GM23248 (cell line): ENCODE measurements at regions not wholly inside any gene's neighbourhood (a gene's known extent, or its start where the extent isn't known, plus 50 kb on each side); places are given as distances from the start of the nearest gene placed in this dataset.

ENCODE experiments used
- DNase-seq: peaks from one replicate; pipeline ENCODE4 v3.0.0-alpha.2; 2015
- H2AFZ ChIP-seq: fragments of 200-600 bp; sonication (generic); 2 replicates; pipeline ENCODE4 v1.6.1; 2016; ENCODE audit warnings: antibody characterized with exemption
- H3F3A ChIP-seq: fragments of 200-600 bp; sonication (generic); 2 replicates; pipeline ENCODE4 v1.6.1; 2016; ENCODE audit warnings: mild to moderate bottlenecking, antibody characterized with exemption, mixed run types; ENCODE audit not compliant: insufficient read depth
- H3K27ac ChIP-seq: fragments of 200-600 bp; sonication (generic); 2 replicates; pipeline ENCODE4 v1.5.1; 2016; ENCODE audit warnings: mild to moderate bottlenecking
- H3K27me3 ChIP-seq: fragments of 200-600 bp; sonication (generic); replicated peaks from 2 replicates; pipeline ENCODE4 v1.6.1; 2016; ENCODE audit warnings: mild to moderate bottlenecking; ENCODE audit not compliant: insufficient read depth
- H3K36me3 ChIP-seq: fragments of 200-600 bp; sonication (generic); 2 replicates; pipeline ENCODE4 v1.6.1; 2016; ENCODE audit warnings: low read depth, mild to moderate bottlenecking
- H3K4me1 ChIP-seq: fragments of 200-600 bp; sonication (generic); 2 replicates; pipeline ENCODE4 v1.6.1; 2016; ENCODE audit warnings: mild to moderate bottlenecking; ENCODE audit not compliant: insufficient read depth
- H3K4me2 ChIP-seq: fragments of 200-600 bp; sonication (generic); one replicate; pipeline ENCODE4 v1.6.1; 2016; ENCODE audit warnings: mild to moderate bottlenecking; ENCODE audit not compliant: unreplicated experiment
- H3K4me3 ChIP-seq: fragments of 200-600 bp; sonication (generic); 2 replicates; pipeline ENCODE4 v1.5.1; 2016; ENCODE audit warnings: mild to moderate bottlenecking
- H3K79me2 ChIP-seq: fragments of 200-600 bp; sonication (generic); 2 replicates; pipeline ENCODE4 v1.6.1; 2016; ENCODE audit warnings: mild to moderate bottlenecking; ENCODE audit not compliant: insufficient read depth
- H3K9ac ChIP-seq: fragments of 200-600 bp; sonication (generic); 2 replicates; pipeline ENCODE4 v1.6.1; 2016; ENCODE audit warnings: mild to moderate bottlenecking
- H3K9me2 ChIP-seq: fragments of 200-600 bp; sonication (generic); 2 replicates; pipeline ENCODE4 v1.6.1; 2016; ENCODE audit warnings: mixed run types, mild to moderate bottlenecking, moderate library complexity; ENCODE audit not compliant: insufficient read depth
- H3K9me3 ChIP-seq: fragments of 200-600 bp; sonication (generic); one replicate; pipeline ENCODE4 v1.6.1; 2017; ENCODE audit warnings: low read depth
- H4K20me1 ChIP-seq: fragments of 200-600 bp; sonication (generic); 2 replicates; pipeline ENCODE4 v1.6.0; 2016; ENCODE audit not compliant: insufficient read depth
- EZH2 ChIP-seq: fragments of 200-600 bp; sonication (generic); IDR thresholded peaks from 2 replicates; pipeline ENCODE4 v1.6.1; 2018; ENCODE audit warnings: antibody characterized with exemption, mild to moderate bottlenecking; ENCODE audit not compliant: insufficient read depth, poor library complexity, severe bottlenecking
- EZH2phosphoT487 ChIP-seq: fragments of 200-600 bp; sonication (generic); IDR thresholded peaks from 2 replicates; pipeline ENCODE4 v1.6.1; 2018; ENCODE audit warnings: antibody characterized with exemption, moderate library complexity, mild to moderate bottlenecking, low read depth; ENCODE audit not compliant: insufficient read depth
- WGBS, 2 experiments: methylation state at CpG; one replicate each; pipeline ENCODE4 v1.1.6; 2015 to 2017; ENCODE audit warnings: low lambda C conversion rate in 2 of 2, low coverage in 1 of 2; ENCODE audit errors: missing lambda C conversion rate in 2 of 2; 5-methylcytosine and 5-hydroxymethylcytosine counted together
- in situ Hi-C: fragments of 300-500 bp; cut with MboI; formaldehyde crosslinking; loops from 2 replicates; pipeline ENCODE4 v1.15.0; 2020

- H3K4me2 ChIP-seq: no peak overlapping the region
- H3K4me1 ChIP-seq: no peaks in the 10 kb centered on the region
- H4K20me1 ChIP-seq: no peaks in the 10 kb centered on the region
- 87 to 88% methylated on average over 3 of the region's 3 CpGs for WGBS, 2 experiments
- no peaks in the 10 kb centered on the region for H3F3A ChIP-seq
- in situ Hi-C loops: no loop called here
- no peaks in the 10 kb centered on the region for H3K27me3 ChIP-seq
- no peaks in the 10 kb centered on the region for H3K79me2 ChIP-seq
- no peak for DNase-seq
- TF ChIP-seq EZH2 (no peak), EZH2phosphoT487 (no peak)
- H3K9me2 ChIP-seq: no peaks in the 10 kb centered on the region
- no peaks in the 10 kb centered on the region for H3K36me3 ChIP-seq
- H3K9me3 ChIP-seq: no peaks in the 10 kb centered on the region
- no peak overlapping the region for H3K9ac ChIP-seq
- H3K4me3 ChIP-seq: no peak overlapping the region
- H2AFZ ChIP-seq: no peak overlapping the region
- H3K27ac ChIP-seq: no peak overlapping the region
Measured at GRCh38 chr2:62313449-62314227, 117.7 kb downstream of the B3GNT2 start.

- no peak overlapping the region for H3K4me2 ChIP-seq
- DNase-seq: no peak
- H3K27ac ChIP-seq: no peak overlapping the region
- H3K79me2 ChIP-seq: no peaks in the 10 kb centered on the region
- TF ChIP-seq EZH2: no peak
- TF ChIP-seq EZH2phosphoT487: no peak
- no peaks in the 10 kb centered on the region for H3F3A ChIP-seq
- H3K4me3 ChIP-seq: no peak overlapping the region
- H3K9me2 ChIP-seq: no peaks in the 10 kb centered on the region
- no peaks in the 10 kb centered on the region for H3K9me3 ChIP-seq
- H3K27me3 ChIP-seq: no peaks in the 10 kb centered on the region
- 44 to 51% methylated on average over 17 of the region's 17 CpGs for WGBS, 2 experiments
- in situ Hi-C loops: no loop called here
- H3K9ac ChIP-seq: no peak overlapping the region
- H3K36me3 ChIP-seq: no peaks in the 10 kb centered on the region
- H2AFZ ChIP-seq: no peak overlapping the region
- no peaks in the 10 kb centered on the region for H3K4me1 ChIP-seq
- no peaks in the 10 kb centered on the region for H4K20me1 ChIP-seq
Measured at GRCh38 chr2:62309465-62310091, 113.7 kb downstream of the B3GNT2 start.

GRCh38 chr2:62309081-62309464 lies 113.2 kb downstream of the B3GNT2 start:
- H3K27ac ChIP-seq: no peak overlapping the region
- H3K4me1 ChIP-seq: no peaks in the 10 kb centered on the region
- in situ Hi-C loops: no loop called here
- H3K36me3 ChIP-seq: no peaks in the 10 kb centered on the region
- TF ChIP-seq EZH2 (no peak), EZH2phosphoT487 (no peak)
- H3K27me3 ChIP-seq: no peaks in the 10 kb centered on the region
- WGBS, 2 experiments: 60 to 67% methylated on average over 1 of the region's 1 CpG
- no peaks in the 10 kb centered on the region for H4K20me1 ChIP-seq
- no peak overlapping the region for H3K4me2 ChIP-seq
- no peak overlapping the region for H3K9ac ChIP-seq
- no peak overlapping the region for H2AFZ ChIP-seq
- no peak for DNase-seq
- H3F3A ChIP-seq: no peaks in the 10 kb centered on the region
- H3K9me2 ChIP-seq: no peaks in the 10 kb centered on the region
- no peak overlapping the region for H3K4me3 ChIP-seq
- no peaks in the 10 kb centered on the region for H3K9me3 ChIP-seq
- no peaks in the 10 kb centered on the region for H3K79me2 ChIP-seq

GRCh38 chr2:62307469-62308389 lies 111.8 kb downstream of the B3GNT2 start:
- TF ChIP-seq EZH2phosphoT487 (no peak), EZH2 (no peak)
- no peak overlapping the region for H3K4me2 ChIP-seq
- no peaks in the 10 kb centered on the region for H3K79me2 ChIP-seq
- H3K4me3 ChIP-seq: no peak overlapping the region
- H3K9me2 ChIP-seq: no peaks in the 10 kb centered on the region
- H4K20me1 ChIP-seq: no peaks in the 10 kb centered on the region
- in situ Hi-C loops: no loop called here
- no peak for DNase-seq
- H3K9ac ChIP-seq: no peak overlapping the region
- H3K9me3 ChIP-seq: no peaks in the 10 kb centered on the region
- no peaks in the 10 kb centered on the region for H3F3A ChIP-seq
- WGBS, 2 experiments: 81 to 82% methylated on average over 15 of the region's 15 CpGs
- no peak overlapping the region for H2AFZ ChIP-seq
- H3K27ac ChIP-seq: no peak overlapping the region
- no peaks in the 10 kb centered on the region for H3K4me1 ChIP-seq
- H3K36me3 ChIP-seq: no peaks in the 10 kb centered on the region
- no peaks in the 10 kb centered on the region for H3K27me3 ChIP-seq
